Hematopoietic multipotent progenitor cell treated with erythropoietin and hydrocortisone succinate and interleukin-3 and kit ligand, for 8 days (in vitro differentiated cells): ENCODE measurements at regions not wholly inside any gene's neighbourhood (a gene's known extent, or its start where the extent isn't known, plus 50 kb on each side); places are given as distances from the start of the nearest gene placed in this dataset.

ENCODE experiments used
- DNase-seq: peaks from one replicate; pipeline ENCODE4 v3.0.0-alpha.2; 2015

- DNase-seq: no peak
These were observed 51.9 kb upstream of the PTPRS start for GRCh38 chr19:5392486-5392885.

- DNase-seq: no peak
These were observed 52.5 kb upstream of the PTPRS start for GRCh38 chr19:5393088-5393487.

- no peak for DNase-seq
These were observed 54.2 kb upstream of the PTPRS start for GRCh38 chr19:5394551-5395505.

GRCh38 chr19:5395556-5395955, 54.9 kb upstream of the PTPRS start:
- DNase-seq: no peak

GRCh38 chr19:5396096-5396939, 55.7 kb upstream of the PTPRS start:
- no peak for DNase-seq

- DNase-seq: no peak
These were observed 56.4 kb upstream of the PTPRS start for GRCh38 chr19:5396963-5397362.

GRCh38 chr19:5397804-5398692, 57.2 kb upstream of the ZNRF4 start:
- no peak for DNase-seq

- DNase-seq: no peak
These were observed 56.5 kb upstream of the ZNRF4 start for GRCh38 chr19:5398693-5399057.

- DNase-seq: peak; percentile 79
These were observed 51.1 kb upstream of the ZNRF4 start for GRCh38 chr19:5403968-5404640.
